SH-SY5Y (cell line): ENCODE measurements at regions not wholly inside any gene's neighbourhood (a gene's known extent, or its start where the extent isn't known, plus 50 kb on each side); places are given as distances from the start of the nearest gene placed in this dataset.

Experiments used
- GATA2 ChIP-seq: IDR thresholded peaks from 2 replicates; pipeline ENCODE4 v1.6.1; 2011; ENCODE audit warnings: mild to moderate bottlenecking, low read depth, low read length
- GATA3 ChIP-seq: IDR thresholded peaks from 2 replicates; pipeline ENCODE4 v1.6.1; 2011; ENCODE audit warnings: low read depth, mild to moderate bottlenecking, low read length, moderate library complexity

DNA sequence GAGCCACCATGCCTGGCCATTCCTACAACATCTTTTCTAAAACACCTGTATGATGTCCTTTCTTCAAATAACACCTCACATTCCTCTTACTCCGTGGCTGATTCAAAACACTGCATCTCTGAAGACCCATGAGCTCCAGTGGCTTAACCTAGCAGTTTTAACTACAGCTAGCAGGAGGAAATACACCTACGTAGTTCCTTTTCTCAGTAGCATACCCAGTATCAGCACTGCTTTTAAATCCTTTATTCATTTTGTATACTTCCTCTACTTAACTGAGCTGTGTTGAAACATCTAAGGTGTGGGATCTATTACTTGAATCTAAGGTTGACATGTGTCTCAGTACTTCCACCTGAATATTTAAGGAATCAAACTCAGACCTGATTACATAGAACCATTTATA, 113.6 kb upstream of the CCDC28A start:
- TF ChIP-seq GATA2, result no peak
- no peak for TF ChIP-seq GATA3
